Epithelial cell of proximal tubule (primary cell): ENCODE measurements at regions not wholly inside any gene's neighbourhood (a gene's known extent, or its start where the extent isn't known, plus 50 kb on each side); places are given as distances from the start of the nearest gene placed in this dataset.
"Not testable (repeated sequence)": the region's sequence is repeated elsewhere in the genome, so short reads cannot be mapped to it uniquely, and the experiment has no call there.

ENCODE experiments used
- DNase-seq: peaks from one replicate; pipeline ENCODE4 v3.0.0-alpha.2; 2011; ENCODE audit warnings: low read depth
- H3K4me3 ChIP-seq: 2 replicates; pipeline ENCODE4 v1.5.1; 2011; ENCODE audit warnings: low read depth, mild to moderate bottlenecking, low read length
- TF ChIP-seq, protein P1 (sequence below): conservative IDR thresholded peaks from 2 replicates; pipeline ENCODE4 v1.5.1; 2012; ENCODE audit warnings: low read depth, mild to moderate bottlenecking, low read length

DNA sequence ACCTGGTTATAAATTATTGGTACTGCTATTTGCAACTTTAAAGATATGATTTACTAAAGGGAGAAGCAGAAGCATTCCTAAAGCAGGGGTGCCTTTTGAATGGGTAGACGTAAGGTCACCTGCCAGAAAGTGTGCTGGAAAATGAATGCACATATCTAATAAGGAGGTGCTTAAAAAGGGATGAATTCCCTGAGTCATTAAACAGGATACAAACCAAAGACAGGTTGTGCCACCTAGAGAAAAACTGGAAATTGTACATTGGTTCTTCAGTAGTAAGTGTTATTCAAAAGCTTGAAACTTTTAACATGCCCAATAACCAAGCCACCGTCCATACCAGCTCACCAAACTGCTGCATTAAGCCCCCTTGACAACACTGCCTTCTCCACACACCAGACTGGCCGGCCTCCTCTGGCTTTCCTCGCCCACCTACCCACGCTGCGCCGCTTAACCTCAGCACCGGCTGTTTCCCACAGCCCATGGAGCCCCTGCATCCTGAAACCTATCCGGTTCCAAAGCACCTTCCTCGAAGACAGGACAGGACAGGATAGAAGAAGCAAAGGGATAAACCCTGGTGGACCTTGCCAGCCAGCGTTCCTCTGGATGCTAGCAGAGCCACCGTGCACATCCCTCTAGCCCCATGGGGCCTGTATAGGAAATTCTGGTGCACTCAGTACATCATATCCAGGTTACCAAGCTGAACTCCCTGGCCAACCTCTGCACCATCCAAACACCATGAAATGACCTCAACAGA lies 201.5 kb upstream of the CAND1 start:
- TF ChIP-seq, protein P1, sequence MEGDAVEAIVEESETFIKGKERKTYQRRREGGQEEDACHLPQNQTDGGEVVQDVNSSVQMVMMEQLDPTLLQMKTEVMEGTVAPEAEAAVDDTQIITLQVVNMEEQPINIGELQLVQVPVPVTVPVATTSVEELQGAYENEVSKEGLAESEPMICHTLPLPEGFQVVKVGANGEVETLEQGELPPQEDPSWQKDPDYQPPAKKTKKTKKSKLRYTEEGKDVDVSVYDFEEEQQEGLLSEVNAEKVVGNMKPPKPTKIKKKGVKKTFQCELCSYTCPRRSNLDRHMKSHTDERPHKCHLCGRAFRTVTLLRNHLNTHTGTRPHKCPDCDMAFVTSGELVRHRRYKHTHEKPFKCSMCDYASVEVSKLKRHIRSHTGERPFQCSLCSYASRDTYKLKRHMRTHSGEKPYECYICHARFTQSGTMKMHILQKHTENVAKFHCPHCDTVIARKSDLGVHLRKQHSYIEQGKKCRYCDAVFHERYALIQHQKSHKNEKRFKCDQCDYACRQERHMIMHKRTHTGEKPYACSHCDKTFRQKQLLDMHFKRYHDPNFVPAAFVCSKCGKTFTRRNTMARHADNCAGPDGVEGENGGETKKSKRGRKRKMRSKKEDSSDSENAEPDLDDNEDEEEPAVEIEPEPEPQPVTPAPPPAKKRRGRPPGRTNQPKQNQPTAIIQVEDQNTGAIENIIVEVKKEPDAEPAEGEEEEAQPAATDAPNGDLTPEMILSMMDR, result no peak
- DNase-seq, result no peak
- peak overlapping the region; percentile 75 for H3K4me3 ChIP-seq

DNA sequence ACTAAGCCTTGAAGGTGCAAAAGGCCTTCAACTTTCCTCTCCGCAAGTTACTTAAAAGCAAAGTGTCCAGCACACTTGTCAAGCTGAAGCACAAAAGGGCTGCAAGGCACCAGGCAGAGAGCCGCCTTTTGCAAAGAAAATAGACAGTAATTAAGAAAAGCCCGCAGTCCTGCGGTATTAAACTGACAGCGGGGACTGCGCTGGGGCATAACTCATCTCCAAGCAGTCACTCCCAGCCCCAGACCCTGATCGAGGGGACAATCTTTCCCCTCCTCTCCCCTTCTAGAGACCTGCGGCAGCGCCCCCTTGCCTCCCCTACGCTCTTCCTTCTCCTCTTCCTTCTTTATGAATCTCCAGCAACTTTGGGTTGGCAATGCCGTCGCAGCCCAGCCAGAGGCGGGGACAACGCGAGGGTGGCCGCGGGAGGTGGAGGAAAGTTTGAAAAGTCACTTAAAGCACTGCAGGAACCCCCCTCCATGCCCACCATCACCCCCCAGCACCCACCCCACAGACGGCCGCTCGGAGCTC lies 200.9 kb upstream of the CAND1 start:
- TF ChIP-seq, protein P1, result peak; percentile 31
- peak overlapping the region; percentile 75 for H3K4me3 ChIP-seq
- no peak for DNase-seq

DNA sequence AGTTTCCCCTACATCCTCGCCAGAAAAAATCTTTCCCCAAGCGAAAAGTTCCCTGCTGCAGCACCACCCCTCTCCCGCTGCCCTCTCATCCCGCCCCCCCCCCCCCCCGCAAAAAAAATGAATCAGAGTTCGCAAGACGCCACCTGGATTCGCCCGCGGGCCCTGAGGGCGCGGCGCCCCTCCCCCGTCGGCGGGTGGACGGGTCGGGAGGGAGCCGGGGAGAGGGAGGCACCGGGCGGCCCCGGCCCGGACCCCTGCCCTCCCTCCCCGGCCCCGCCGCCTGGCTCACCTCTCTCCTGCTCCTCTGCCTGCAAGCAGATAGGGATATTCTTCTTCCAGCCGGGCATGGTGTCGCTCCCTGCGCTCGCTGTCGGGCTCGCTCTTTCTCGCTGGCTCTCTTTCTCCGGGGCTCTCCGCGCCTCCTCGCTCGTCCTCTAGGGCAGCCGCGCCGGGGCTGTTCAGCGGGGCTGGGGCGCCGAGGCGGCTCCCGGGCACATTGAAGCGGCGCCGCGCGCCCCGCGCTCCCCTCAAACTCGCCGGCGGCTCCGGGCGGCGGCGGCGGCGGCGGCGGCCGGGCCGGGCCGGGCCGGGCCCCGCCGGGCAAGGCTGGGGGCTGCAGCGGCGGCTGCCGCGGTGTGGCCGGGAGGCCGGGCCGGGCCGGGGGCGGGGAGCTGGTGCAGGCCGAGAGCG lies 200.3 kb upstream of the CAND1 start:
- TF ChIP-seq, protein P1, result no peak
- no peak for DNase-seq
- peak overlapping the region; percentile 75 for H3K4me3 ChIP-seq

DNA sequence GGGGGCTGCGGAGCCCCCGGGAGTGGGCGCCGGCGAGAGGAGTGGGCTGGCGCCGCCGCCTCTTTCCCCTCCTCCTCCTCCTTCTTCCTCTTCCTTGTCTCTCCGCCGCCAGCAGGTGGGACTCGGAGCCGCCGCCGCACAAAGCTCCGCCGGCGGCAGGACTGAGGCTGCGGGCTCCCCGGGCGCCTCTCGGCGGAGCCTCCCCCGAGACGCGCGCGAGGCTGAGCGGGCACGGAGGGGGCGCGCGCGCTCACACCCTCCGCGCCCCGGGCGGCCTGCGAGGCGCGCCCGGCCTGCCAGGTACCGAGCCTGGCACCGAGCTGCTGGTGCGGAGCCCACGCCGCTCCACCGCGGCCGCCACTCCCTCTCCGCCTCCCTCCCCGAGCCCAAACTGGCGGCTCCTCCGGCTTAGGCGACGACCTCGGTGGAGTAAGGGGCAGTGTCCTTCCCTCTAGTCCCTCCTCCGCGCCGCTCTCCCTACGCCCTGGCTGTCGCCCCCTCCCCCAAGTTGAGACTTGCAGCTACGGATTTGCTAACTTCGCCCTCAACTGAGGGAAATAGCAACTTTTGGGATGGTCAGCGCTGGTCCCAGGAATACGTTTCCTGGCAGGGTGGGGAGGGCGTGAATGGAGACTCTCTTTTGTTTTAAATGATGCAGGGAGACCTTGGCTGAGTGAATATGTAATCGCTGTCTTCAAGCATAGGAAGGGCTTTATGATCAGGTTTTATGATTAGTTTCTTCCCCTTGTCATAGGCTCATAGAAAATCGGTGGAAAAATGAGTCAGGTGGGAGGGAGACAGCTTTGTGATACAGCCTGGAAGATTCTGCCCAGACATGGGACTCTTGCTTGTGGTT lies 199.5 kb upstream of the CAND1 start:
- TF ChIP-seq, protein P1, result peak; percentile 29
- DNase-seq, result no peak

DNA sequence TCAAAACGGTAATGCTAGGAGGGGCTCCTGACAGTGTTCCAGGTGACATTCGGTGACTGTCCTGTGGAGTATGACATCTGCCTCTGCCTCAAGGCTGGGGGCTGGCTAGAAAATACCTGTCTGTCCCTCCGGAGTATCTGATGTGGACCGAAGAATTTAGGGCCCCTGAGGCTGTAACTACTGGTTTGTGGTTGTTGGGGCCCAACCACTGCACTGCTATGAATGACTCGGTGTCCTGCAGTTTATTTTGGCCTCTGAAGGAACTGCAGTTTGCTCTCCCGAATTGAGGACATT lies 198.9 kb upstream of the CAND1 start:
- no peak for DNase-seq
- TF ChIP-seq, protein P1, result no peak
- H3K4me3 ChIP-seq, result peak overlapping the region; percentile 75

More for the DNA sequence above, 199.5 kb upstream of the CAND1 start:
- peak overlapping the region; percentile 75 for H3K4me3 ChIP-seq

DNA sequence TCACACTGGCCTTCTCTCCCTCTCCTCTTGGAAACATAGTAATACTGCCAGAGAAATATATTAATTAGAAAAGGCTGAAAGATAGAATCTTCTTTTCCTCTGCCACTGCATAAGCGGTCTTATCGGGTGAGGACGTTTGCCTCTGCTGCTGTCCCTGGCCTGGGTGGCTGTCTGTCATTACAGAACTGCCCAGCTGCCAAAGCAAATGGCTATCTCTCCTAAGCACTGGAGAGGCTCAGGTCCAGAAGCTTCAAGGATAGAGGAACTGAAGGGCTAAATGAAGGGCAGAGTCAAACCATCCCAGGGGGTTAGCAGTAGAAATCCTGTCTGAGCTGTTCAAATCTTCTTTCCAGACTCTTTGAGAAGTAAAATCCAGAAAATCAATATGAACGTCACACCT lies 198.6 kb upstream of the CAND1 start:
- no peak for DNase-seq
- H3K4me3 ChIP-seq, result no peak overlapping the region
- TF ChIP-seq, protein P1, result no peak

DNA sequence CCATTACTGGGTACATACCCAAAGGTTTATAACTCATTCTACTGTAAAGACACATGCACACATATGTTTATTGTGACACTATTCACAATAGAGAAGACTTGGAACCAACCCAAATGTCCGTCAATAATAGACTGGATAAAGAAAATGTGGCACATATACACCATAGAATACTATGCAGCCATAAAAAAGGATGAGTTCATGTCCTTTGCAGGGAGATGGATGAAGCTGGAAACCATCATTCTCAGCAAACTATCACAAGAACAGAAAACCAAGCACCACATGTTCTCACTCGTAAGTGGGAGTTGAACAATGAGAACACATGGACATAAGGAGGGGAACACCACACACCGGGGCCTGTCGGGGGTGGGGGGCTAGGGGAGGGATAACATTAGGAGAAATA lies 196.9 kb upstream of the CAND1 start:
- not testable (repeated sequence) for H3K4me3 ChIP-seq, DNase-seq
